HUES6 (cell line): ENCODE measurements at regions not wholly inside any gene's neighbourhood (a gene's known extent, or its start where the extent isn't known, plus 50 kb on each side); places are given as distances from the start of the nearest gene placed in this dataset.

Source experiments
- H3K27ac ChIP-seq: 2 replicates; pipeline ENCODE4 v1.7.0; 2013; ENCODE audit warnings: low read depth, mild to moderate bottlenecking, low read length, inconsistent platforms
- H3K27me3 ChIP-seq: 2 replicates; pipeline ENCODE4 v1.6.1; 2013; ENCODE audit warnings: low read length; ENCODE audit not compliant: control insufficient read depth, insufficient read depth
- H3K36me3 ChIP-seq: 2 replicates; pipeline ENCODE4 v1.6.1; 2013; ENCODE audit warnings: low read length; ENCODE audit not compliant: control insufficient read depth, insufficient read depth
- H3K4me1 ChIP-seq: 2 replicates; pipeline ENCODE4 v1.6.1; 2013; ENCODE audit warnings: low read length; ENCODE audit not compliant: control insufficient read depth, insufficient read depth
- H3K4me3 ChIP-seq: 2 replicates; pipeline ENCODE4 v1.5.1; 2013; ENCODE audit warnings: low read depth, low read length
- H3K9ac ChIP-seq: one replicate; pipeline ENCODE4 v1.6.1; 2013; ENCODE audit warnings: mild to moderate bottlenecking, low read length
- H3K9me3 ChIP-seq: 2 replicates; pipeline ENCODE4 v1.6.1; 2013; ENCODE audit warnings: low read depth, low read length; ENCODE audit not compliant: control insufficient read depth, insufficient read depth

DNA sequence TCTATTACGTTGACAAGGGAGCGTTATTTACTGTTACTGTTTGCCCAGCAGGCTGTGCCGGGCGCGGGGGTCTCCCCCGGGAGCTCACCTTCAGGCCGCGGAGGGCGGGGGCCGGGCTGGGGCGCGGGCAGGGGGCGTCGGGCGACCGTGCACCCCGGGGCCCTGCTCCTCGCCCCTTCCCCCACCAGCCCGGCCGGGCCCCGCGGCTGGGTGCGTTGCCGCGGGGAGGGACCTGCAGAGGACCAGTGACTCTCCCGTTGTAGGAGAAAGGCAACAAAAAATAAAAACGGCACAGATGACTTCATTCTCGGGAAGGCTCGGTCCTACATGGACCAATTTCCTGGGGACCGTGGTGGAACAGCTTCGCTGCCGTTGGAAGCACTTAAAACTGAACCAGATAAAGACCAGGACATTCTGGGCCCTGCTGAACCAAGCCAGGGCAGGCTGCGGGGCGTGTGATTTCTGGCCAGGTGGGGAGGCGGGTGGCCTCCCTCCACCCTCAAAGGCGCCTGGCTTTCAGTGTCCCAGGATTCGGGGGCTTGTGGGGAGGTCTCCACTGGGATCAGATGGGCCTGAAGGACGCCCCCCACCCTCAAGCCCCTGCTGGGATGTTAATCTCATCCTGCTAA lies 57.4 kb downstream of the IGLL1 start:
- Histone ChIP-seq H3K9me3 (no peaks in the 10 kb centered on the region), H3K9ac (peak overlapping the region; percentile 79), H3K4me1 (peaks cover 39% of the 10 kb centered on the region), H3K36me3 (no peaks in the 10 kb centered on the region), H3K27me3 (peaks cover 32% of the 10 kb centered on the region), H3K27ac (peak overlapping the region; percentile 89; the same call in 1 of the 2 replicates), H3K4me3 (peak overlapping the region; percentile 53)

DNA sequence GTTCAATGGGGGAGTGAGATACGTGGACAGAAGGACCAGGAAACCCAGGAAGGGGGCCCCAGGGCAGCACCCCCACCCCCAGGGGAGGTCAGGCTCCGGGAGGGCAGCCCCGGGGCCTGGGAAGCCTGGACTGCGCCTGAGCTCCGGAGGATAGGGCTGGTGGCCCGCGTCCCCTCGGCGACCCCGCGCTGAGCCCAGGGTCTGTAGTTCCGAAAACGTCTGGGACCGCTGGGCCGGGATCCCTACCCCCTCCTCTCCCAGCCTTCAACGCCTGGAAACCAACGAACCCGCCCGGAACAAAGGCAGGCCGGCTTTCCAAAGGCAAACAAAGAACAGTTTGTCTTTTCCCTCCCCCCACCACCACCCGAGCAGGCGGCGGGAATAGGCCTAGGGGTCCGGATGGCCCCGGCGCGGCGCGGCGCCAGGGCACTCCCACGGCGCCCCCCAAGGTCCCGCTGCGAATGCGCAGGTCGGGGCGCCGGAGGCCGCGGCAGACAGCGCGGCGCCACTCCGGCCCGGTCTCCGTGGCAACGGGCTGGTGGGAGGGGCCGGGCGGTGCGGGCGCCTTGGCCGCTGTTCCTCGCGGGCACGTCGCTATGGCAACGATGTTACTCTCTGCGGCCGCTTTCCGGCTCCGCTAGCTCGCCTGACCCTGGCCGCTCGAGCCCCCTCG lies 58.5 kb downstream of the IGLL1 start:
- Histone ChIP-seq H3K27ac (peak overlapping the region; percentile 94; the same call in 1 of the 2 replicates), H3K4me1 (peaks cover 39% of the 10 kb centered on the region), H3K36me3 (no peaks in the 10 kb centered on the region), H3K9ac (peak overlapping the region; percentile 87), H3K9me3 (no peaks in the 10 kb centered on the region), H3K27me3 (peaks cover 29% of the 10 kb centered on the region), H3K4me3 (peak overlapping the region; percentile 53)

DNA sequence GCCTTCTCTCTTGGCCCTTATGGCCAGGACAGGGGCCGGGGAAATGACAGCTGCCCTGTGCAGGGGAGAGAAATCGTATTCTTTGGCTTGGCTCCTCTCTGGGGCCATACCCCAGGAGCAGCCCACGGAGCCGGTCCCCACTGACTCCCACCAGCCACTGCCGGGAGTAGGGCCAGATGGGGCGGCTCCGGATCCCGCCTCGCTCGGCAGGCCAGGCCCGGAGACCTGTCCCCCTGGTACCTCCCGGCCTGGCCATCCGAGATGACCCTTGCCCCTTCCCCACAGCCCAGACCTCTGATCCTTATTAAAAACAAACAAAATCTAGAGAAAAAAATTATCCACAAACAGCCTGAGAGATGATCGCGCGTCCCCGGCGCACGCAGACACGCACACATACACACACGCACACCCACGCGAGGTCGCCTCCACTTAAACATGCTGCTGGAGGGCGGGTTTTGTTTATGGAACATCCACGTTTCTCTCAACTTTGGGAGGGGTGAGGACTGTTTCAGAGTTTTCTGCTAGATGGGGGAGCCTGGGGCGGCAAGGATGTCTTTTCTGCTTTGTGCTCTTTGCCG lies 59.1 kb downstream of the IGLL1 start:
- peak overlapping the region; percentile 94; the same call in 1 of the 2 replicates for H3K27ac ChIP-seq
- H3K9me3 ChIP-seq: no peaks in the 10 kb centered on the region
- no peaks in the 10 kb centered on the region for H3K36me3 ChIP-seq
- peaks cover 39% of the 10 kb centered on the region for H3K4me1 ChIP-seq
- H3K9ac ChIP-seq: peak overlapping the region; percentile 87
- peak overlapping the region; percentile 53 for H3K4me3 ChIP-seq
- H3K27me3 ChIP-seq: peaks cover 29% of the 10 kb centered on the region

DNA sequence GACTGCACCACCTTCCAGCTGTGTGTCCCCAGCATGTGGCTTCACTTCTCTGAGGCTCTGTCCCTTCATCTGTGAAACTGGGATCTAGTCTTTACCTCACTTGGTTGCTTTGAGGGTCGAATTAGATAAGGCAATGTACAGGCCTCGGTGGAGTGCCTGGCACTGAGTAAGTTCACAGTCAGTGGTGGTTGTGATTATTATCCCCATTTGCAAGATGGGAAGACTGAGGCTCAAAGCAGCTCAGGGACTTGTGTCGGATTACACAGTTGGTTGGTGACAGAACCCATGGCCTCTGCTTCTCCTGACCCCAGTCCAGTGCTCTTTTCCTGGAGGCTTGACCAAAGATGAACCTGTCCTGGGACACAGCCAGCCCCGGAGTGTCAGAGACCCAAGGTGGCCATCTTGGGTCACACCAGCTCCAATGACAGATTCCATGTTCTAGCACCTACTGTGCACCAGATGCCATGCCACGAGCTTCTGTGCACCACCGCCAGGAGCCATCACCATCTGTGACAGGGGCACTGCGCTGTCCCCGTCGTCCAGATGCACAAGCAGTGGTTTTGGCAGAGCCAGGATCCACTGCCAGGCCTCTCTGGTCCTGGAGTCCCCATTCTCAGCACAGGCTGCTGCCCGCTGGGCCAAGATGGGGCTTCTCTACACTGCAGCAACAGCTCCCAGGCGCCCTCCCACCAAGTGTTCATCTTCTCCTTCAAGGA lies 60.5 kb downstream of the IGLL1 start:
- Histone ChIP-seq H3K4me3 (no peak overlapping the region), H3K4me1 (peaks cover 41% of the 10 kb centered on the region), H3K36me3 (no peaks in the 10 kb centered on the region), H3K27me3 (peaks cover 24% of the 10 kb centered on the region), H3K9ac (no peak overlapping the region), H3K27ac (no peak overlapping the region; the same call in 1 of the 2 replicates), H3K9me3 (no peaks in the 10 kb centered on the region)

DNA sequence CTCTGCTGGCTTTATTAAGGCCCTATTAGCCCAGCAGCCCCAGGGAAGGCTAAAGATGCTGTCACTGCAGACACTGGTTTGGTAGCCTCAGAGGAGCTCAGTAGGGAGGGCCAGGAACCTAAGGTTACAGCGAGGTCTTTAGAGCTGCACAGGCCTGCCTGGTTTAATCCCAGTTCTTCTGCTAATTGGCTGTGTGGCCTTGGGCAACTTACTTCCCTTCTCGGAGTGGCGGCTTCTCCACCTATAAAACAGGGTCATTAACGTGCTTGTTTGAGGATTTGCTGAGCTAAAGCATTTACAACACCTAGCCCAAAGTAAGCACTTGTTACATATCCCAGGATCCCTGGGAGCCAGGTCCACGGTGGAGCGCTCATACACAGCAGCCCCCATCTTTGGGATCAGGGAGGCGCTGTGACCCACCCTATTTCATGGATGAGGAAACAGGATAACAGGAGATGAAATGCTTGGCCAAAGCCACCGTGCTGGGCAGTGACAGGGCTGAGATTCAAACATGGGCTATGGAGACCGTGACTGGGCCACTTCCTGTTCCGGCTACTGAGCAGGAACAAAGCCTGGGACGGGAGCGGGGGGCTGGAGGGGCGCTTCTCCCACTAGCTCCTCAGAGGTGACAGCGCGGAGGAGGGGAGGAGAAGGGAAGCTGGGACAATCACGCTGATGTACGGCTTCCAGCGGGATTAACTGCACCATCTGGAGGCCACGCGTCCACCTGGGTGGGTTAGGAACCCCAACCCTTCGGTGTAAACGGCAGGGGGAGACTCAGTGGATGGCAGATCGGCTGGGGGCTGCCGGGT lies 61.5 kb downstream of the IGLL1 start:
- Histone ChIP-seq H3K36me3 (no peaks in the 10 kb centered on the region), H3K4me1 (peaks cover 38% of the 10 kb centered on the region), H3K27ac (no peak overlapping the region; the same call in 1 of the 2 replicates), H3K9ac (peak overlapping the region; percentile 7), H3K27me3 (peaks cover 15% of the 10 kb centered on the region; the same call in 1 of the 2 replicates), H3K4me3 (no peak overlapping the region), H3K9me3 (no peaks in the 10 kb centered on the region)

DNA sequence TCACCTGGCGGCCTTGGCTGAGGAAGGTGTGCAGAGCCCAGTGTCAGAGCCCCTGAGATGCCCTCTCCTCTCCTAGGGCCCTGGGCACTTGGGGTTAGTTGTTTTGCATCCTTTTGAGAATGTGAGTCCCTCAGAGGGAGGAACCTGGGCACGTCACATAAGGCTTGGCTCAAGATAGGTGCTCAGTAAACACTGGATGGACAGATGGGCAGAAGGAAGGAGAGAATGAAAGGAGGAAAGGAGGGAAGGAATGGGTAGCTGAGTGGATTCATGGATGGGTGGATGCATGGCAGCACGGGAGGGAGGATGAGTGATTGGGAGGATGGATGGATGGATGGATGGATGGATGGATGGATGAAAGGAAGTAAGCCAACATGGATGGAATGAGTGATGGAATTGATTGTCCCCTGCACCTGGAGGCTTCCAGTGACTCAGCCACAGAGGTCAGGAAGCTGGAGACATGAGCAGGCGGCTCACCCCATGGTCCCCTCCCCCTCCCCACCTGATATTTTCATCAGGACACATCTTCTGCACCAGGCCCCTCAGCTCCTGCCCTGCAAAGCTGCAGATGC lies 62.2 kb downstream of the IGLL1 start:
- no peak overlapping the region for H3K27ac ChIP-seq
- no peak overlapping the region for H3K4me3 ChIP-seq
- peaks cover 8% of the 10 kb centered on the region; the same call in 1 of the 2 replicates for H3K27me3 ChIP-seq
- H3K4me1 ChIP-seq: peaks cover 32% of the 10 kb centered on the region
- no peak overlapping the region for H3K9ac ChIP-seq
- H3K36me3 ChIP-seq: no peaks in the 10 kb centered on the region
- no peaks in the 10 kb centered on the region for H3K9me3 ChIP-seq

DNA sequence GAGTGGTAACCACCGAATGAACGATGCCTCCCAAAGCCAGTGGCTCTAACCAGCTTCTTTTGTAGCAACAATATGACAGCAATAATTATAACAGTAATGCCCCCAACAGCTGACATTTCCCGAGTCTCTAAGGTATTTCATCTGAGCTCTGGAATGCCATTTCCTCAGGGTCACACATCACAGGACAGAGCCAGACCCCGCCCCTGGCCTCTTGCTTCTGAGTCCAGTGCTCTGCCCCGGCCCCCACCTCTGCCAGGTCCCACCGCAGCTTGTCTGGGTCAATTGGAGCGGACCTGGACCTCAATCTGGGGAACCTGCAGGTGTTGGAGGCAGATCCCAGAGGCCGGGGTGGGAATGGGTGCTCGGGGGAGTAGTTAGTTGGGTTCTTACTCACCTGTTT lies 63.8 kb downstream of the IGLL1 start:
- Histone ChIP-seq H3K27ac (no peak overlapping the region), H3K4me3 (no peak overlapping the region)

DNA sequence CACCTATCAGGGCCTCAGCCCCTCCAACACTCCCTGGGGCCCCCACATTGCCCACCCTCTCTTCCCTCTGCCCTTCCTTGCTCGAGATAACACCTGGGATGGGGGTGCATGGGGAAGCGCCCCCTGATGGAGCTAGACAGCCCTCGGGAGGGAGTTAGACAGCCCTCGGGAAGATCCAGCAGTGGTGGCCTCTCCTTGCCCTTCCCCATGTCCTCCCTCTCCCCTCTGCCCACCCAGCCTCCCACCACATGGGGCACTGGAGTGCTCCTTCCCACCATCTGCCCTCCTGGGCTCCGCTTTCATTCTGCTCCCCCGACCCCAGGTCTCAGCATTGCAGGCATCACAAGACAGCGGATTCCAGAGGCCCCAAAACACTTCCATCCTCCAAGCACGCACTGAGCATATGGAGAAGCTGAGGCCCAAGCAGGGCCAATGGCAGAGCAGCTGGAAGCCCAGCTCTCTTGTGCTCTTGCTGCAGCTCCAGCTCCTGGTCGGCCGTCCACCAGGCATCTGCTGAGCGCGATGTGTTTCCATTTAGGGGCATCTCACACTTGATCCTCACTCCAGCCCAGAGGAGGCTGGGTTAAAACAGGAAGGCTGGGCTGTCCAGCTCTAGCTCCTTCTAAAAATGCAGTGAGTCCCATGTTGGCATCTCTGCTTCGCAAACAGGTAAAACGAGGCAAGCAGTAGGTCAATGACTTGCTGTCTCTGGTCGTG lies 65.6 kb downstream of the IGLL1 start:
- Histone ChIP-seq H3K4me1 (peaks cover 21% of the 10 kb centered on the region; the same call in 1 of the 2 replicates), H3K27ac (no peak overlapping the region), H3K9me3 (no peaks in the 10 kb centered on the region), H3K36me3 (no peaks in the 10 kb centered on the region), H3K27me3 (peaks cover 4% of the 10 kb centered on the region; the same call in 1 of the 2 replicates), H3K9ac (no peak overlapping the region), H3K4me3 (no peak overlapping the region)

More for the DNA sequence above, 63.8 kb downstream of the IGLL1 start:
- no peaks in the 10 kb centered on the region for H3K36me3 ChIP-seq
- H3K9me3 ChIP-seq: no peaks in the 10 kb centered on the region
- H3K27me3 ChIP-seq: peaks cover 9% of the 10 kb centered on the region; the same call in 1 of the 2 replicates
- H3K9ac ChIP-seq: no peak overlapping the region
- H3K4me1 ChIP-seq: peaks cover 29% of the 10 kb centered on the region

DNA sequence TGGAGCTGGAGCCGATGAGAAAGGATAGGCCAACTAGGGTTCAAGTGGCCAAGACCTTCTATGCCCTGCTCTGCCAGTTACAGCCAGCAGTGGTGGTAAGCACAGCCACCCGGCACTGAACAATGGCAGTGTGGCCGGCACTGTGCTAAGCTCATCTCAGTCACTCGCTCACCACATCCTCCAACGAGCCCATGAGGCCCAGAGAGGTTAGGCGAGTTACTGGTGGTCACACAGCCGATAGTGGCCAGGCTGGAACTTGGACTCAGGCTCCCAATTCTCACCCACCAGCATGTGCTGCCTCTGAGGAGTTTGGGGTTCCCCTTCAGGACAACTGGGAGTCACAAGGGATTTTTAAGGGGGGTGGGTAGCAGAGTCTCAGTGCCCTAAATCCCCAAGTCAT lies 66.4 kb downstream of the IGLL1 start:
- Histone ChIP-seq H3K9ac (no peak overlapping the region), H3K4me3 (no peak overlapping the region), H3K27me3 (peaks cover 3% of the 10 kb centered on the region; the same call in 1 of the 2 replicates), H3K36me3 (no peaks in the 10 kb centered on the region), H3K4me1 (peaks cover 19% of the 10 kb centered on the region; the same call in 1 of the 2 replicates), H3K9me3 (no peaks in the 10 kb centered on the region), H3K27ac (no peak overlapping the region)
